Activated CD4-positive, alpha-beta T cell treated with anti-CD3 and anti-CD28 coated beads, Interleukin-2, amount 50 U/mL, for 24 hours (primary cell): ENCODE measurements at regions not wholly inside any gene's neighbourhood (a gene's known extent, or its start where the extent isn't known, plus 50 kb on each side); places are given as distances from the start of the nearest gene placed in this dataset.
"Not testable (repeated sequence)": the region's sequence is repeated elsewhere in the genome, so short reads cannot be mapped to it uniquely, and the experiment has no call there.

Source experiments
- DNase-seq, 2 donors: peaks; one replicate each; pipeline ENCODE4 v3.0.0-alpha.2; 2020; ENCODE audit warnings: low read depth in 1 of 2, low spot score in 1 of 2

DNA sequence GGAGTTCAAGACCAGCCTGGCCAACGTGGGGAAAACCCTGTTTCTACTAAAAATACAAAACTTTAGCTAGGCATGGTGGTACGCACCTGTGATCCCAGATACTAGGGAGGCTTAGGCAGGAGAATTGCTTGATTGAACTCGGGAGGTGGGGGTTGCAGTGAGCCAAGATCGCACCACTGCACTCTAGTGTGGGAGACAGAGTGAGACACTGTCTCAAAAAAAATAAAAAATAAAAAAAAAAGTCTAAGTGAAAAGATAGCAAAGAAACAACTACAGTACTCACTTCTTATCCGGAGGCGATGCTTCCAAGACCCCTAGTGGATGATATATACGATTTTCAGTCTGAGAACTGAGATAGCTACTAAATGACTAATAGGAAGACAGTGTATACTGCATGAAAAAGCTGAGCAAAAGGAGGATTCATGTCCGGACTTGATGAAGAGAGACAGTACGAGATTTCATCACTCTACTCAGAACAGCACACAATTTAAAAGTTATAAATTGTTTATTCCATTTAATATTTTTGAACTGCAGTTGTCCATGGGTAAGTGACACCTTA is 138.7 kb upstream of the GOLGA6L6 start:
- not testable (repeated sequence) for DNase-seq

- DNase-seq = no peak
Measured at GRCh38 chr15:20672470-20672869, 130.9 kb upstream of the GOLGA6L6 start.

DNA sequence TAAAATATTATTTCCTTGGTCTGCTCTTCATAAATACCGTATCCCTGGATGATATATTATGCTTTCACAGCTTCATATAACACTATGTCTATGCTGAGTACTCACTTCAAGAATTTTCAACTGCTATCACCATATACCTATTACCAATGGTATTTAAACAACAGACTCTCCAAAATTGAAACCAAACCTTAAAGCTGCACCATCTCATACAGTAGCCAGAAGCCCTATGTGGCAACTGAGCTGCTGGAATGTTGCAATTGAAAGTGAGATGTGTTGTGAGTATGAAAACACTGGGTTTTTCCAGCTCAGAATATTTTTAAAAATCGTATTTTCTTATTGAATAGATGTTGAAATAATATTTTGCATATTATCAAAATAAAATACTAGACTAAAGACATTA is 130.1 kb upstream of the GOLGA6L6 start:
- no peak for DNase-seq

- DNase-seq = not testable (repeated sequence)
Measured at GRCh38 chr15:20666410-20666809, 124.8 kb upstream of the GOLGA6L6 start.

DNA sequence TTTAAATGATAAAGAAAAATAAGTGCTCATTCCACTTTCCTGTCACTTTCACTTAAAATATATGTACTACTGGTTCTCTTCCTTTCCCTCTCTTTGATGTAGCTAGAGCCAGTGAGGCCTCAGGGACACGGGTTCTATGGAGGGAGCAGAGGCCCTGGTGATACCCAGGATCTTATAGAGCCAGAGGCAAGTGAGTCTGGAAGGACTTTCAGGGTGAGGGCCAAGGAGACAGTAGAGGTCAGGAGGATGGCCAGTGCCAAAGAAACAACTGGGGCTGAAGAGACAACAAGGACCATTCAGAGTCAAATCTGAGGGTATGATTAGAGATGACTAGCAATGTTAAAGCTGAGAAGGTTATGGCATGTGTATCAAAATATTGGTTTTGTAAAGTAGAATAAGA is 124.1 kb upstream of the GOLGA6L6 start:
- DNase-seq = no peak

DNA sequence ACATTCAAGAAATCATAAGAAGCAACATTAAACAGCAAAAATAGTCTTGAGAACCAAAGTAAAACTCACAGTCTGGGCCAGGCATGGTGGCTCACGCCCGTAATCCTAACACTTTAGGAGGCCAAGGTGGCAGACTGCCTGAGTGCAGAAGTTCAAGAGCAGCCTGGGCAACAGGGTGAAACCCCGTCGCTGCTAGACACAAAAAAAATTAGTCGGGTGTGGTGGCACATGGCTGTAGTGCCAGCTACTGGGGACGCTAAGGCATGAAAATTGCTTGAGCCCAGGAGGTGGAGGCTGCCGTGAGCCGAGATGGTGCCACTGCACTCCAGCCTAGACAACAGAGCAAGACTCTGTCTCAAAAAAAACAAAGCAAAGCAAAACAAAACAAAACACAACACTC is 117.7 kb upstream of the GOLGA6L6 start:
- DNase-seq = no peak

DNA sequence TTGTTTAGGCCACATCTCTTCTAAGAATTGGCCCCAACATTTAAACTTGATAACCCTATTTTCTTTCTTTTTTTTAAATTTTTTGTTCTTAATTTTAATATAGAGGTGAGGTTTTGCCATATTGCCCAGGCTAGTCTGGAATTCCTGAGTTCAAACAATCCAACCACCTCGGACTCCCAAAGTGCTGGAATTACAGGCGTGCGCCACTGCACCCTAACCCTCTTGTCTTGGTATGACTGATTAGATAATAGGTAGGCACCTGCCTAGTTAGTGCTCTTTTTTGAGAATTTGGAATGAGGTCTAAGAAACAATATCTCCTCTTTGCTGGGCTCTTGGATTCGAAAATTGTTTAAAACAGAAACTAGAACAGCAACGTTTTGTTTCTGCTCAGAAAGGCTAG is 116.4 kb upstream of the GOLGA6L6 start:
- DNase-seq = no peak

GRCh38 chr15:20657084-20657483 is 115.5 kb upstream of the GOLGA6L6 start:
- no peak for DNase-seq

DNA sequence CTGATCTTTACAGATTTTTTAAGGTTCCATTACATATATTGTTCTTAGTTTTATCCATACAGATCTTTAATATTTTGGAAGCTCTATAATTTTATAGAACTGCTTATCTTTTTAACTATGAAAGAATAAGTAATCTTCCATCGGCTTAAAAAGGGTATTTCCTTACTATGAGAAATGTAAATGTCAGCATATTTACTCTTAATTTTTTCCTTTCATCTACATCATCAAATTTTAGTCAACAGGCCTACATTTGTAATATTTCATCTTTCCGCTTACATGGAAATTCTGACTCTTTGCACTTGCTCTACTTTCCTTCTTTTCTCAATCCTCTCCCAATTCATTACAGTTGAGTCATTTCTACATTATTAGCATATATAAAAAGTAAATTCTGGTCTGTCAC is 111.3 kb upstream of the GOLGA6L6 start:
- no peak for DNase-seq

- DNase-seq = not testable (repeated sequence)
Measured at GRCh38 chr15:20648402-20648975, 106.9 kb upstream of the GOLGA6L6 start.

GRCh38 chr15:20646529-20647142 is 105.0 kb upstream of the GOLGA6L6 start:
- DNase-seq = no peak

- DNase-seq = peak in 1 of 2 donors; percentile 24
Measured at GRCh38 chr15:20645956-20646355, 104.4 kb upstream of the GOLGA6L6 start.

- no peak for DNase-seq
Measured at GRCh38 chr15:20644896-20645295, 103.3 kb upstream of the GOLGA6L6 start.

DNA sequence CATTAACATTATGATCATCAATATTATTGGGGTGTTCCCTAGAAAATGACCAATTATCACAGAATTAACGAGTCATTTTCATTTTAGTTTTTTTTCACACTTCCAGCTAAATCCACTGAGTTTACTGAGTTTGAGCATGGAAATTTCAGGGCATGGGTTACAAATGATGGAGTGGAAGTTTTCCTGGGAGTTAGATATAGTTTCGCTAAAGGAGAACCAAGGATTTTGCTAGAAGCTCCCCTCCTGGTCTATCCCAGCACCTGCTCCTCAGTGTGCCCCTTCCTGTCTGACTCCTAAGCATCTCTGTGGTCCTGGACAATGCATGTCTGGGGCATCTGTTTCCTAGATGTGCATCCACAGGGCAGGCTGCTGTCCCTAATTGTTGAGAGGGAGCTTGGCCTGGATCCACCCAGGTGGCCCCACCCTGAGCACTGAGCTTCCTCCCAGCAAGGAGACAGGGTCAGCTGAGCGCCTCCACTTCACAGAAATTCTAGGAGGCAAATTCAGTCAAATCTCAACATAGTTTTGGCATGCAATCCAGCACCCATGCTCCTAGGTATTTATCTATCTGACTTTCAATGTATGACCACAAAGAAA is 102.3 kb upstream of the GOLGA6L6 start:
- no peak for DNase-seq

DNA sequence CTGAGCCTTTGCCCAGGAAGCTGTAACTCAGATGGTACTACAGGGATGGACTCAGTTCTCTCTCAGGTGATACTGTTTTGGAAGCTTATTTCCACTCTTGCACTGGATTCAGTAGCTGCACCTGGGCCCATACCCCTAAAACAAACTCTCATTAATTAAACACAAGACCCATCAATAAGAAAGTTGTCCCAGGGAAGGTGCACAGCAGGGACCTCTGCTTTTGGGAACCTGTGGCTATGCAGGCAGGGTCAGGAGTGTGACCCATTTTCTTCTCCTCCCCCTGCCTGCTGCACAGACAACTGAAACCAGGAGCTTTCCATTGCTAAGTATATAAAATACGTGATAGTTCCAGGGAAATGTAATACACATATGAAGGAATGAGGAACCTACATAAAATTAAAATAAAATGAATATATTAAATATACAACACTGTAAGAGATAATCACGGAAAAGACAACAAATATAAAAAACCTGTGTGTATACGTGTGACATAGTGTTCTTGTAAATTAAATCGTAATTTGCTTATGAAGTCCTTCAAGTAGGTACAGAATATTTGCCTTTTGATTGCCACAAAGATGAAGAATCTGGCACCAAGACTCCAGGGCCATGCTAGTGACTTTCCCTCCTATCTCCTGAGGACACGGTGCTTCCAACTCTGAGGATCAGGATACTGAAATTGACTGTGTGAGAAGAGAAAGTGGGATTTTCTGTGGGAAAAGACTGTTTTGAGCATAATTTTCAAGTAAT is 101.6 kb upstream of the GOLGA6L6 start:
- DNase-seq = no peak

DNA sequence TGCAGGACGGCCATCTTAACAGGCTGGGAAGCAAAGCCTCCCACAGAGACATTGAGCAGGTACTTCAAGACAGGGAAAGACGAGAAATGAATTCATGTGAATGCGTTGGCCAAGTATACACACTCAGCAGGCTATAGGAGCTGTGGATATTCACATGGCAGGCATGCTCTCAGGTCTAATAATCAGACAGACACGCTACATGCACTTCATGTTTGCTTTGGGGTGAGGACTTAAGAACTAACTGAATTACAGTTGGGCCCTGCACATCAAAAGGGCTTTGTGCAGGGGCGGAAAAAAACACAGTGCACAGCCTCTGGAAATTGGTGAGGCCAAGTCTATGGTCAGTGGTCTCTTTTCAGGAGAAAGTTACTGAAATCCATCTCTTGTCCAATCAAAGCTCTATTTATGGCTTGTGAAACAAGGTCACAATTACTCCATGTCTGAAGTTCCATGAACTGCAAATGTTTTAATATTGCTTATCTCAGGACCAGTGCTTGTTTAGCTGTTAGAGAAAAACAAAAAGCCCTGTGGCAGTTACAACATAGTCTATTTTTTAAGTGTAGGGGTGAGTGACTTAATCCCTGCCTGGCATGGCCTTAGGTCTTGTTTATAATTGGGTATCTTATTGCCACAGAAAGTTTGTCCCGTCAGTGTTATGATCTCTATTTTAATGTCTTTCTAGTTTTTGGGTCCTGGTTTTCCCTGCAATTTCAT is 100.6 kb upstream of the GOLGA6L6 start:
- DNase-seq = no peak

DNA sequence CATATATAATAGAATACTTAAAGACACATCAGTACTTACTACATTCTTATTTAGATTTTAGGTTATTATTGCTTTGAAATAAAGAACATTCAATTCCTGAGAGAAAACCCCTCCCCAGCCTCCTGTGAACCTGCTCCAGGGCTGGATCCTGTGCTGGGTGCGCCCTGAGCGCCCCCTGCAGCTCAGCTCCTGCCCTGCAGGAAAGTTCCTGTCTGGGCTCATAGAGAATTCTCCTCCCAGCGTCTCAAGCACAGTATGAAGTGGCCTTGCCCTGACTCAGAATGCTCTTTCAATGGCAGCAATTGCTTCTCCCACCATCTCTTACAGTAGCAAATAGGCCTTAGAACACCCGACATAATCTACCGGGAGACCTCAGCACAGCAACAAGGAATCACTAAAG is 98.8 kb upstream of the GOLGA6L6 start:
- DNase-seq = not testable (repeated sequence)

- DNase-seq = not testable (repeated sequence)
Measured at GRCh38 chr15:20639224-20639623, 97.6 kb upstream of the GOLGA6L6 start.

DNA sequence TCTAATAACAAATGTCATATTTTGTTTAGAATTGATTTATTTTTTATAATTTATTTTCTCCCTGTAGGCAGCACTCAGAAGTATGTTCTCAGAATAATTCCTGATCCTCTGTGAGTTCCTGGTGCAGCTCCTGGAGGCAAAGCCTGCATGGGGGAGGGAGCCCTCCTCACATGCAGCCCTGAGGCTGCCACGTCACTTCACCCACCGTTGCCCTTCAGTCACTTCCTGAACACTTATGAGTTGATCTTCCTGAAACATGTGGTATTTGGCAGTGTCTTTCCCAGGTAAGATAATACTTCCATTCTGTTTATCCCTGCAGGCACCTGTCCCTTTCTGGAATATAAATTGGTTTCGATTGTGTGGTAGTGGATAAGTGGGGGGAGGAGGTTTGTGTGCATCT is 95.9 kb upstream of the GOLGA6L6 start:
- not testable (repeated sequence) for DNase-seq

DNA sequence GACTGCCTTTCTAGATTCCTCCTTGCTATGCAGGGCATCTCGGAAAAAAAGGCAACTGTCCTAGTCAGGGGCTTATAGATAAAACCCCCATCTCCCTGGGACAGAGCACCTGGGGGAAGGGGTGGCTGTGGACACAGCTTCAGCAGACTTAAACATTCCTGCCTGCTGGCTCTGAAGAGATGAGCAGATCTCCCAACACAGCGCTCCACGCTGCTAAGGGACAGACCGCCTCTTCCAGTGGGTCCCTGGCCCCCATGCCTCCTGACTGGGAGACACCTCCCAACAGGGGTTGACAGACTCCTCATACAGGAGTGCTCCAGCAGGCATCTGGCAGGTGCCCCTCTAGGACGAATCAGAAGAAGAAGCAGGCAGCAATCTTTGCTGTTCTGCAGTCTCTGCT is 87.9 kb upstream of the GOLGA6L6 start:
- not testable (repeated sequence) for DNase-seq

DNA sequence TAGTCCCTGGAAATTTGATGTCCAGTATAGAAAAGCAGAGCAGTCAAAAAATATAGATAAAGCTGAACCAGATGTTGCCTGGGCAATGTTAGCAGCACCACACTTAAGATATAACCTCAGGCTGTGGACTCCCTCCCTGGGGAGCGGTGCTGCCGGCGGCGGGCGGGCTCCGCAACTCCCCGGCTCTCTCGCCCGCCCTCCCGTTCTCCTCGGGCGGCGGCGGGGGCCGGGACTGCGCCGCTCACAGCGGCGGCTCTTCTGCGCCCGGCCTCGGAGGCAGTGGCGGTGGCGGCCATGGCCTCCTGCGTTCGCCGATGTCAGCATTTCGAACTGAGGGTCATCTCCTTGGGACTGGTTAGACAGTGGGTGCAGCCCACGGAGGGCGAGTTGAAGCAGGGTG is 86.9 kb upstream of the GOLGA6L6 start:
- DNase-seq = not testable (repeated sequence)
